Testis (tissue), 2 donors: ENCODE measurements at regions not wholly inside any gene's neighbourhood (a gene's known extent, or its start where the extent isn't known, plus 50 kb on each side); places are given as distances from the start of the nearest gene placed in this dataset.

Experiments used
- POLR2A ChIP-seq: fragments of 450-650 bp; IDR thresholded peaks from one replicate; pipeline ENCODE4 v1.6.1; 2017; ENCODE audit warnings: antibody characterized with exemption, mild to moderate bottlenecking, moderate library complexity
- TF ChIP-seq, protein P1 (sequence below), 3 experiments: fragments of 450-650 bp in 2 of 3; fragments of 200-600 bp in 1 of 3; sonication (generic) in 1 of 3; IDR thresholded peaks; one replicate each; pipeline ENCODE4 v1.5.1; 2016 to 2019; ENCODE audit warnings: antibody characterized with exemption in 3 of 3, mild to moderate bottlenecking in 2 of 3, moderate library complexity in 1 of 3

DNA sequence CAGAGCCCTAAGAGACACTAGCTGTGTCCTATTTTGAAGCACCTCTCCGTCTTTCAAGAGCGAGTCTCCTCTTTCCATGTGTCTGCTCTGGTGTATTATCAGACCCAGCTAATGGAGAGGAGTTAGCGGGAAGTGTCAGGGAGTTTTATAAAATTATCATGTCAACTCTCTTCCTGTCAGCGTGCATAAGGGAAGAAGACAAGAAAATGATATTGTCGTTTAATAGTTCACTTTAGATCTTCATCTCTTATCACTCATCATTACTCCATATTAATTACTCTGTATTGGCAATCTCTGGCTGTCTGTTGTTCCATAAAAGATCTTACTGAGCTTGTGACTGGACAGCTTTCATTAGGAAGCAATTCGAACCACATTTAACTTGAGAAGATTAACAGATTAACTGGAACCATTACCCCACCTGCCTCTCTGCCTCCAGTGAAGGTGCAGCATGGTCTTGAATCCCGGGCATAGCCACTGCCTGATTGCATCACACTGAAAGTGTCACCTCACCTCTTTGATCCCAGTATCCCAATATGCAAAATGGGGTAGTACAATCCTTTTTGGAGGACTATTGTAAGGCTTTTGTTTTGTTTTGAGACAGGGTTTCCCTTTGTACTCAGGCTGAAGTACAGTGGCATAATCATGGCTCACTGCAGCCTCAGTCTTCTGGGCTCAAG, 121.1 kb downstream of the TMEM114 start:
- TF ChIP-seq, protein P1, sequence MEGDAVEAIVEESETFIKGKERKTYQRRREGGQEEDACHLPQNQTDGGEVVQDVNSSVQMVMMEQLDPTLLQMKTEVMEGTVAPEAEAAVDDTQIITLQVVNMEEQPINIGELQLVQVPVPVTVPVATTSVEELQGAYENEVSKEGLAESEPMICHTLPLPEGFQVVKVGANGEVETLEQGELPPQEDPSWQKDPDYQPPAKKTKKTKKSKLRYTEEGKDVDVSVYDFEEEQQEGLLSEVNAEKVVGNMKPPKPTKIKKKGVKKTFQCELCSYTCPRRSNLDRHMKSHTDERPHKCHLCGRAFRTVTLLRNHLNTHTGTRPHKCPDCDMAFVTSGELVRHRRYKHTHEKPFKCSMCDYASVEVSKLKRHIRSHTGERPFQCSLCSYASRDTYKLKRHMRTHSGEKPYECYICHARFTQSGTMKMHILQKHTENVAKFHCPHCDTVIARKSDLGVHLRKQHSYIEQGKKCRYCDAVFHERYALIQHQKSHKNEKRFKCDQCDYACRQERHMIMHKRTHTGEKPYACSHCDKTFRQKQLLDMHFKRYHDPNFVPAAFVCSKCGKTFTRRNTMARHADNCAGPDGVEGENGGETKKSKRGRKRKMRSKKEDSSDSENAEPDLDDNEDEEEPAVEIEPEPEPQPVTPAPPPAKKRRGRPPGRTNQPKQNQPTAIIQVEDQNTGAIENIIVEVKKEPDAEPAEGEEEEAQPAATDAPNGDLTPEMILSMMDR (IDR thresholded peaks at IDR 0.05): no peak
- TF ChIP-seq POLR2A: no peak
